Mesenchymal stem cell (in vitro differentiated cells and primary cell): ENCODE measurements at regions not wholly inside any gene's neighbourhood (a gene's known extent, or its start where the extent isn't known, plus 50 kb on each side); places are given as distances from the start of the nearest gene placed in this dataset.

Experiments
- DNase-seq: peaks from one replicate; pipeline ENCODE4 v3.0.0-alpha.2; 2013
- H2AFZ ChIP-seq: one replicate; pipeline ENCODE4 v1.6.1; 2013; ENCODE audit warnings: low read depth, mild to moderate bottlenecking, control low read depth, inconsistent platforms, low read length, moderate library complexity
- H2AK5ac ChIP-seq: 2 replicates; pipeline ENCODE4 v1.6.1; 2013; ENCODE audit warnings: low read length, moderate library complexity, mild to moderate bottlenecking, inconsistent platforms; ENCODE audit not compliant: severe bottlenecking
- H2BK120ac ChIP-seq: one replicate; pipeline ENCODE4 v1.6.1; 2013; ENCODE audit warnings: low read depth, mild to moderate bottlenecking, inconsistent platforms, low read length, moderate library complexity
- H2BK12ac ChIP-seq, 2 experiments: one replicate each; pipeline ENCODE4 v1.6.1; 2013; ENCODE audit warnings: inconsistent platforms in 2 of 2, low read length in 2 of 2, mild to moderate bottlenecking in 2 of 2, moderate library complexity in 2 of 2, control low read depth in 1 of 2
- H2BK15ac ChIP-seq: one replicate; pipeline ENCODE4 v1.6.1; 2013; ENCODE audit warnings: mild to moderate bottlenecking, low read depth, inconsistent platforms; ENCODE audit not compliant: poor library complexity, severe bottlenecking
- H2BK5ac ChIP-seq: 2 replicates; pipeline ENCODE4 v1.6.1; 2013; ENCODE audit warnings: low read depth, mild to moderate bottlenecking, low read length, control low read depth, inconsistent platforms; ENCODE audit not compliant: poor library complexity, severe bottlenecking
- H3K14ac ChIP-seq, 2 experiments: one replicate each; pipeline ENCODE4 v1.6.1; 2013; ENCODE audit warnings: inconsistent platforms in 2 of 2, low read length in 2 of 2, control low read depth in 1 of 2, mild to moderate bottlenecking in 1 of 2, moderate library complexity in 1 of 2
- H3K18ac ChIP-seq, 2 experiments: one replicate each; pipeline ENCODE4 v1.6.1; 2013; ENCODE audit warnings: inconsistent platforms in 2 of 2, low read length in 2 of 2, control low read depth in 1 of 2, low read depth in 1 of 2, mild to moderate bottlenecking in 1 of 2
- H3K23ac ChIP-seq, 2 experiments: one replicate each; pipeline ENCODE4 v1.6.1; 2013; ENCODE audit warnings: inconsistent platforms in 2 of 2, low read length in 2 of 2, mild to moderate bottlenecking in 2 of 2, moderate library complexity in 2 of 2, control low read depth in 1 of 2
- H3K27ac ChIP-seq: 2 replicates; pipeline ENCODE4 v1.5.1; 2013; ENCODE audit warnings: mild to moderate bottlenecking, moderate library complexity, low read length, control low read depth, inconsistent platforms; ENCODE audit not compliant: poor library complexity, severe bottlenecking
- H3K27me3 ChIP-seq, 2 experiments: 2 replicates each; pipeline versions ENCODE4 v1.6.1 to v1.7.0; 2013; ENCODE audit warnings: low read length in 2 of 2, mild to moderate bottlenecking in 2 of 2, moderate library complexity in 2 of 2, control low read depth in 1 of 2, inconsistent platforms in 1 of 2; ENCODE audit not compliant: control insufficient read depth in 1 of 2, insufficient read depth in 1 of 2
- H3K36me3 ChIP-seq, 2 experiments: 2 replicates each; pipeline versions ENCODE4 v1.6.1 to v1.7.0; 2013; ENCODE audit warnings: low read length in 2 of 2, control low read depth in 1 of 2, inconsistent platforms in 1 of 2, low read depth in 1 of 2, mild to moderate bottlenecking in 1 of 2; ENCODE audit not compliant: insufficient read depth in 2 of 2, control insufficient read depth in 1 of 2
- H3K4ac ChIP-seq, 2 experiments: one replicate each; pipeline ENCODE4 v1.6.1; 2013; ENCODE audit warnings: inconsistent platforms in 2 of 2, low read length in 2 of 2, mild to moderate bottlenecking in 2 of 2, moderate library complexity in 2 of 2, control low read depth in 1 of 2, low read depth in 1 of 2
- H3K4me1 ChIP-seq: 2 replicates; pipeline ENCODE4 v1.6.1; 2013; ENCODE audit warnings: low read depth, low read length, control low read depth; ENCODE audit not compliant: control insufficient read depth, insufficient read depth
- H3K4me2 ChIP-seq: 2 replicates; pipeline ENCODE4 v1.6.1; 2013; ENCODE audit warnings: low read length, mild to moderate bottlenecking, inconsistent platforms; ENCODE audit not compliant: poor library complexity, severe bottlenecking
- H3K4me3 ChIP-seq, 2 experiments: 2 replicates each; pipeline versions ENCODE4 v1.5.1 to v1.7.0; 2013; ENCODE audit warnings: low read length in 2 of 2, mild to moderate bottlenecking in 2 of 2, control low read depth in 1 of 2, low read depth in 1 of 2; ENCODE audit not compliant: insufficient read depth in 1 of 2
- H3K79me1 ChIP-seq: replicated peaks from 2 replicates; pipeline ENCODE4 v1.6.1; 2013; ENCODE audit warnings: mild to moderate bottlenecking, control low read depth, low read length, inconsistent platforms; ENCODE audit not compliant: poor library complexity, severe bottlenecking
- H3K9ac ChIP-seq: 2 replicates; pipeline ENCODE4 v1.7.0; 2013; ENCODE audit warnings: mild to moderate bottlenecking, low read length, moderate library complexity
- H3K9me3 ChIP-seq: 2 replicates; pipeline ENCODE4 v1.7.0; 2013; ENCODE audit warnings: mild to moderate bottlenecking, low read length; ENCODE audit not compliant: control insufficient read depth
- H4K8ac ChIP-seq: one replicate; pipeline ENCODE4 v1.6.1; 2013; ENCODE audit warnings: inconsistent platforms, mild to moderate bottlenecking, low read length, moderate library complexity
- H4K91ac ChIP-seq: one replicate; pipeline ENCODE4 v1.6.1; 2013; ENCODE audit warnings: mild to moderate bottlenecking, low read length, inconsistent platforms
- WGBS: methylation state at CpG from one replicate; pipeline ENCODE4 v1.1.7; 2013; ENCODE audit warnings: mixed read lengths; 5-methylcytosine and 5-hydroxymethylcytosine counted together

DNA sequence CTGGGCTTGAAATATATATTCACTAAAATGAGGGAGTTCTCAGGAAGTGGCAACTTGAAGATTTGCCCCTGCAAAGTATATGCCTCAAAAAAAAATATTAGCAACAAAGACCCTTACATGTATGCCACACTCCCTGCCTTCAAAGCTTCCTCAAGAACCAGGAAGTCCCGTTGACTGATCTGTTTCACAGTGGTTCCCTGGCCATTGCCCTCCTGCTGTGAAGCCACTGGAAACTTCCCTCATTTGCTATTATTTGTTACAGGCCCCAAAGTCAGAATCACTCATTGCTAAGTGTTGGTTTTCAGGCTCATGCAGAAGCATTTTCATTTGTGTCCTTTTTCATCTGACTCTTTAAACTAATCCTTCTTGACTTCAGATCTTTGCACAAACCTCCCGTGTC, 421.5 kb downstream of the ZNF521 start:
- no peak overlapping the region for H2BK120ac ChIP-seq
- H3K4me2 ChIP-seq = no peak overlapping the region
- peaks cover 1% of the 10 kb centered on the region for H3K4me1 ChIP-seq
- H3K27me3 ChIP-seq = no peaks in the 10 kb centered on the region
- no peak overlapping the region for H2AFZ ChIP-seq
- H3K9me3 ChIP-seq = no peaks in the 10 kb centered on the region
- whole genome bisulfite sequencing = 77% methylated on average over 2 of the region's 2 CpGs
- no peak overlapping the region for H2BK5ac ChIP-seq
- no peaks in the 10 kb centered on the region for H3K79me1 ChIP-seq
- no peak overlapping the region for H2BK15ac ChIP-seq
- H3K9ac ChIP-seq = no peak overlapping the region
- no peak overlapping the region for H4K91ac ChIP-seq
- H2AK5ac ChIP-seq = no peak overlapping the region
- H4K8ac ChIP-seq = no peak overlapping the region
- DNase-seq = no peak
- H2BK12ac ChIP-seq = no peak overlapping the region
- H3K36me3 ChIP-seq = no peaks in the 10 kb centered on the region
- H3K14ac ChIP-seq = no peak overlapping the region
- H3K18ac ChIP-seq = no peak overlapping the region
- no peak overlapping the region for H3K23ac ChIP-seq
- H3K27ac ChIP-seq = no peak overlapping the region
- H3K4ac ChIP-seq = no peak overlapping the region
- no peak overlapping the region for H3K4me3 ChIP-seq

DNA sequence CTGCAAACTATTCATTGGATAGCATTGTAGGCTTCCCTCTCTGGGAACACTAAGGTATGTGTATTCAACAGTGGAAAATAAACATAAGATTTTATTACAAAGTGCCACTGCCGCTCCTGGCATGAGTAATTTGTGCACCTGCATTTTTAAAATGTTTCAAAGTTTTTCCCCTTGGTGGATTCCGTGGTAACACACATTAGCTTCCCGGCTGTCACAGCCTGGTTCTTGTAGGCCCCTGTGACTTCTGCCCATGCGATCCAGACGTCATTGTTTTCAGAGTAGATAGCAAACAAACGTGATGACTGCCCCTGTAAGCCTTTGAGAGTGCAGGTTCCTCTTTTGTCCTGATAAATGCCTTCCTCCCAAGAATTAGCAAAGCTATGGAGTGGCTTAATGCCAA, 421.0 kb downstream of the ZNF521 start:
- WGBS = 42% methylated on average over 6 of the region's 6 CpGs

GRCh38 chr18:24933345-24933744, 418.6 kb downstream of the ZNF521 start:
- Histone ChIP-seq H2BK12ac (no peak overlapping the region), H3K4me2 (no peak overlapping the region), H3K9ac (no peak overlapping the region), H3K4ac (no peak overlapping the region), H4K91ac (no peak overlapping the region), H3K27me3 (no peaks in the 10 kb centered on the region), H2BK5ac (no peak overlapping the region), H2AFZ (no peak overlapping the region), H2BK120ac (no peak overlapping the region), H3K14ac (no peak overlapping the region), H3K4me1 (peaks cover 1% of the 10 kb centered on the region), H3K23ac (no peak overlapping the region), H2BK15ac (no peak overlapping the region), H3K27ac (no peak overlapping the region), H4K8ac (peak overlapping the region; percentile 46), H3K9me3 (no peaks in the 10 kb centered on the region), H3K36me3 (no peaks in the 10 kb centered on the region), H3K4me3 (no peak overlapping the region), H3K79me1 (no peaks in the 10 kb centered on the region), H2AK5ac (no peak overlapping the region), H3K18ac (no peak overlapping the region)
- WGBS = no CpG with 5 or more reads among the region's 3 CpGs
- DNase-seq = no peak

More for the DNA sequence above, 421.0 kb downstream of the ZNF521 start:
- no peak overlapping the region for H3K4me2 ChIP-seq
- no peaks in the 10 kb centered on the region for H3K36me3 ChIP-seq
- no peak overlapping the region for H4K8ac ChIP-seq
- no peak overlapping the region for H3K4ac ChIP-seq
- no peaks in the 10 kb centered on the region for H3K27me3 ChIP-seq
- no peak overlapping the region for H3K14ac ChIP-seq
- no peaks in the 10 kb centered on the region for H3K9me3 ChIP-seq
- no peak overlapping the region for H2AK5ac ChIP-seq
- no peak for DNase-seq
- no peak overlapping the region for H3K18ac ChIP-seq
- peaks cover 1% of the 10 kb centered on the region for H3K4me1 ChIP-seq
- H3K4me3 ChIP-seq = no peak overlapping the region
- no peak overlapping the region for H4K91ac ChIP-seq
- no peak overlapping the region for H2BK5ac ChIP-seq
- H2BK15ac ChIP-seq = no peak overlapping the region
- H3K79me1 ChIP-seq = no peaks in the 10 kb centered on the region
- H3K27ac ChIP-seq = no peak overlapping the region
- H2AFZ ChIP-seq = no peak overlapping the region
- H2BK120ac ChIP-seq = no peak overlapping the region
- no peak overlapping the region for H3K23ac ChIP-seq
- H2BK12ac ChIP-seq = no peak overlapping the region
- no peak overlapping the region for H3K9ac ChIP-seq

DNA sequence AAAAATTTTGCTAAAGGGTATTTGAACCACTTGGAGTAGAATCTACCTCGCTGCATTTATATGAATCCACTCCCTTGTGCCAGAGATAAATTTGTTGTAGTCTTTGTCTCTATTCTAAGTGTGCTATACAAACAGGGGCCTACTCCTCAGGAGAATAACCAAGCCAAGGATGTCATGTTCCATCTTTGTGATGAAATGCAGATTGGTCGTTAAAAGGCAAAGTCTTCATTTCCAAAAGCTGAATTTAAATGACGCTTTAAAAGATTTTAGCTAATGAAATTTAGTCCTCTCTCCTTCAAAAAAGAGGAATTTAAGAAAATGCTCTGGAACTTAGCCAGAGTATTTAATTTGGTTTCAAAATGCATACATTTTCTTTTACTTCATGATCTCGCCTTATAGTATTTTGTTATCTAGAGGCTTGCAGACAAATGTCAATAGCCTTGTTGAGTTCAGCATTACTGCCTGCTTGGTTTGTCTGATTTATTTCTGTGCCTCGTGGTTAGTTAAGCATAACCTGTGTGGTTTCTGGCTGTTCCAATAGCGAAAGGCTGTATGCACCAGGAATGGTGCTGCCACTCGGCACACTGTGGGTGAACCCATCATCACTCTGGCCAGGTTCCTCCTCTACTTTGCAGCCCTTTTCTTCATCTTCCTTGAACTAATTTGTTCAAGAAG, 417.6 kb downstream of the ZNF521 start:
- H3K23ac ChIP-seq = no peak overlapping the region
- no peak overlapping the region for H3K18ac ChIP-seq
- no peaks in the 10 kb centered on the region for H3K36me3 ChIP-seq
- peak overlapping the region in 1 of 2 experiments; percentile 24 for H3K4ac ChIP-seq
- H3K4me2 ChIP-seq = no peak overlapping the region
- no peak overlapping the region for H2BK5ac ChIP-seq
- no peak overlapping the region for H4K8ac ChIP-seq
- H2BK12ac ChIP-seq = no peak overlapping the region
- H4K91ac ChIP-seq = no peak overlapping the region
- H3K9ac ChIP-seq = no peak overlapping the region
- no peak overlapping the region for H3K14ac ChIP-seq
- no peak overlapping the region for H2BK120ac ChIP-seq
- H2AK5ac ChIP-seq = no peak overlapping the region
- no peak overlapping the region for H3K4me3 ChIP-seq
- no peak overlapping the region for H2AFZ ChIP-seq
- DNase-seq = no peak
- 92% methylated on average over 4 of the region's 7 CpGs for WGBS
- no peaks in the 10 kb centered on the region for H3K79me1 ChIP-seq
- H3K27ac ChIP-seq = no peak overlapping the region
- no peaks in the 10 kb centered on the region for H3K27me3 ChIP-seq
- peaks cover 1% of the 10 kb centered on the region for H3K4me1 ChIP-seq
- no peaks in the 10 kb centered on the region for H3K9me3 ChIP-seq
- no peak overlapping the region for H2BK15ac ChIP-seq
